ENCODE measurements at regions not wholly inside any gene's neighbourhood (a gene's known extent, or its start where the extent isn't known, plus 50 kb on each side); places are given as distances from the start of the nearest gene placed in this dataset.

DNA sequence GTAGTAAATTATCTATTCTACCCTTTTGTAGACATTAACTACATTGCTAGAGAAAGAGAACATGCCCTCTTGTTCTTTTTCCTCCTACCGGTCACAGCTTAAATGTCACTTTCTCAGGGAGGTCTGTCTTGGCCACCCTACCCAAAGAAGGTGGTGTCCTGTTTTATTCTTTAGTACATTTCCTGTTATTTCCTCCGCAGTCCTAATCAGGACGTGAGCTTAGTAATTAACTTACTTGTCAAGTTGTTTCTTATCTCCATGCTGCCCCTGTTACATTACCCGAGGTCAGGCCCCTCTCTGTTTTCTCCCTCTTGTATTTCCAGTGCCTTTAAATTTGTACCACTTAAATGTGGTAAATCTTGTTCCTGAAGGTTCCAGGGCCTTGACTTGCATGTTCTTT is 73.7 kb upstream of the RMDN2 start:
- Histone ChIP-seq H3K4me1 (peaks cover 12 to 23% of the 10 kb centered on the region in 2 donors), H3K9me3 (no peaks in the 10 kb centered on the region), H3K4me3 (no peak overlapping the region), H3K27ac (peak overlapping the region; percentile 29 to 43), H3K36me3 (no peaks in the 10 kb centered on the region), H3K27me3 (no peaks in the 10 kb centered on the region)
- DNase-seq (ENCODE audit: low spot score in 2 of 2), result no peak
- intact Hi-C loops (cut with DNase I), result no loop called here
- no peak for TF ChIP-seq CTCF (IDR thresholded peaks at IDR 0.05)

DNA sequence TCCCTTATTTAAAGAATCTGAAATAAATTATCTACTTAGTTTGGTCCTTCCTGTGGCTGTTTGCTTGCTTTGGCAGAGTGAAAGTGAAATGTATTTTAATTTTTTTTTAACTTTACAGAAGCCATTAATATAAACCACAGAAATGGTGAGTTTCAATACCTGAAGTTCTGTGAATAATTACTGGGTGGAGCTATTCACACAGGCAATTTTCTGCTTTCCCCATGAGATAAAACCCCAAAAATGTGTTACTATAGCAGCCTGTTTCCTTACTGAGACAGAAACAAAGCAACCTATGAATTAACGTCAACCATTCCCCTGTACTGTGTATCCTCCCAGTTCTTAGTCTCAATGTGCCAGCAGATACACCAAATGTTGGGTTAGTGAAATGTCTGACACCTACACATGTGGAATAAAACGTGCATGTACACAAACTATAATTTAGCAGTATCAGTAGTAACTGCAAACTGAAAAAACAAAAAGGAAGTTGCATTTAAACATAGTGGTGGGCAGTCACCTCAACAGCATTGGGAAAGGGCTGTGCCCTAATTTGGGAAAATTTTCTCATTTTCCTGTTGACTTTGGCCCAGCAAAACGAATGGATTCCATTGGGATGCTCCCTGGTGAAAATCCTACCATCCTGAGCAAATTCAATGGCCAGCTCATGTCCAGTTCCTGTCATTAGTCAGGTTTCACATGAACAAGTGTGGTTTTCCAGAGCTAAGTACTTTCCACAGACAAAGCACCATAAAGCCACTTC is 73.1 kb upstream of the RMDN2 start:
- peak overlapping the region in 1 of 2 donors; percentile 29 for H3K27ac ChIP-seq
- no peaks in the 10 kb centered on the region for H3K27me3 ChIP-seq
- no peaks in the 10 kb centered on the region for H3K9me3 ChIP-seq
- H3K4me1 ChIP-seq, result peaks cover 15 to 29% of the 10 kb centered on the region in 2 donors
- intact Hi-C loops (cut with DNase I), result no loop called here
- DNase-seq (ENCODE audit: low spot score in 2 of 2), result no peak
- TF ChIP-seq CTCF (IDR thresholded peaks at IDR 0.05), result no peak
- H3K4me3 ChIP-seq, result no peak overlapping the region
- H3K36me3 ChIP-seq, result no peaks in the 10 kb centered on the region

- H3K27ac ChIP-seq, result no peak overlapping the region
Observed at GRCh38 chr2:37852585-37853014, 72.5 kb upstream of the RMDN2 start.

DNA sequence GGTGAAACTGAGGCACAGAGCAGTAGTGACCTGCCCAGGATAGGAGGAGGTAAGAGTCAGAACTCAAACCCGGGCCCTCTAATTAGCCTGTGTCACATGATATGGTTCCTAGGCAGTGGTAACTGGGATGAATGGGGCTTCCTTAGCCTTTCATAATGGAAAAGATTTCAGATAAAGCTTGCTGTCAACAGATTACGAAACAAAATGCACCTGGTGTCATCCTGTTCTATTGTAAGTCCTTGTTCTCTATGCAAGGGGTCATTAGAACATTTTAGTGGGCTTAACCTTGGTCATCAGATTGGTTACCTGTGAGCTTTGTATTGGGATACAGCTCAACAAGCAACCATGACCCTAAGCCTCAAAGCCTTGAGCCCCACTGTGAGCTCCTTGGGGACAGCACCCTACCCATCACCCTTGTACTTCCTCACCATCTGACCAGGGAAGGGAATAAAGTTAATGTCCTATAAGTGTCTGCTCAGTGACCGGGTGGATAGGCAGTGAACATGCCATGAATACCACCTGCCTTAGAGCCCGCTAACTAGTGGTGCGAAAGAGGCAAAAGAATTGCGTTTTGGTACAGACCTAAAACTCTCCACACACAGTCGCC is 70.3 kb upstream of the RMDN2 start:
- Histone ChIP-seq H3K27ac (peak overlapping the region; percentile 81 to 84), H3K27me3 (no peaks in the 10 kb centered on the region), H3K4me3 (no peak overlapping the region), H3K9me3 (no peaks in the 10 kb centered on the region), H3K4me1 (peaks cover 15 to 47% of the 10 kb centered on the region in 2 donors), H3K36me3 (no peaks in the 10 kb centered on the region)
- DNase-seq (ENCODE audit: low spot score in 2 of 2), result no peak
- intact Hi-C loops (cut with DNase I), result no loop called here
- TF ChIP-seq CTCF (IDR thresholded peaks at IDR 0.05), result no peak

More at GRCh38 chr2:37852585-37853014, 72.5 kb upstream of the RMDN2 start:
- DNase-seq (ENCODE audit: low spot score in 2 of 2), result no peak
- Histone ChIP-seq H3K4me1 (peaks cover 15 to 34% of the 10 kb centered on the region in 2 donors), H3K4me3 (no peak overlapping the region), H3K27me3 (no peaks in the 10 kb centered on the region), H3K36me3 (no peaks in the 10 kb centered on the region), H3K9me3 (no peaks in the 10 kb centered on the region)
- TF ChIP-seq CTCF (IDR thresholded peaks at IDR 0.05), result no peak
- intact Hi-C loops (cut with DNase I), result no loop called here

DNA sequence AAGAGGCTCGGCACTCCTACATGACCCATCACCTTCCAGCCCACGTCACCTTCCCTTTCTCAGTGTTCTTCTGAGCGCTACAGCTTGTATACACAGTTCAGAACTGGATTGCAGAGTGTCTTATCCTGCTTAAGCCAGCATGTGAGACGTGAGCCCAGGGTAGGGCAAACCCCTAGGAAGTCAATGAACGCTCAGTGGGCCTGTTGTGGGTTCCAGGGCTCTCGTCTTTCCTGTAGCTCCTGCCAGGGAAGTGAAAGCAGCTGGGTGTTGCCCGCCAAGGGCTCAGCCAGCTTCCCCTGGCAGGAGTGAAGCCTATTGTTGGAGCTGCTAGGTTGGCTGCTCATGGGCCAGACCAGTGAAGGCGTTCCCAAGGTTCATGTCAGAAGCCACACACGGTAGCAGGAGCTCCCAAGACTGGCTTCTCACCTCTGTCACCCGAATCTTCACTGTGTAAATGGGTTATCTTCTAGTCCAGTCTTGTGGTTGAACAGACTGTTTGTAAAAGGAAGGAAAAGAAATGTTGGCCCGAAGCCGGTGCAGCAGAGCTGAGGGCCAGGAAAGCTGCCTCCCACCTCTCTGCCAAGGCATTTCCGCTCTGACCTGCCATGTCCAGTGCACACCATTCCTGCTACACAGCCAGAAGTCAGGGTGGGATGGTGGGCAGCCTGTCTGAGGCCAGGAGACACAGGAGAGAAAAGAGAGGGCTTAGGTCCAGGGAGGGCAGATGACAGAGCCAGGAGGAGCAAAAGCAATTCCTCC is 69.6 kb upstream of the RMDN2 start:
- Histone ChIP-seq H3K4me3 (peak overlapping the region in 1 of 2 donors; percentile 35), H3K27me3 (no peaks in the 10 kb centered on the region), H3K27ac (peak overlapping the region; percentile 81 to 84), H3K36me3 (no peaks in the 10 kb centered on the region), H3K4me1 (peaks cover 15 to 47% of the 10 kb centered on the region in 2 donors), H3K9me3 (no peaks in the 10 kb centered on the region)
- TF ChIP-seq CTCF (IDR thresholded peaks at IDR 0.05), result no peak
- intact Hi-C loops (cut with DNase I), result no loop called here
- peak in 1 of 2 donors; percentile 70 for DNase-seq (ENCODE audit: low spot score in 2 of 2)
